ENCODE measurements at regions not wholly inside any gene's neighbourhood (a gene's known extent, or its start where the extent isn't known, plus 50 kb on each side); places are given as distances from the start of the nearest gene placed in this dataset.

DNA sequence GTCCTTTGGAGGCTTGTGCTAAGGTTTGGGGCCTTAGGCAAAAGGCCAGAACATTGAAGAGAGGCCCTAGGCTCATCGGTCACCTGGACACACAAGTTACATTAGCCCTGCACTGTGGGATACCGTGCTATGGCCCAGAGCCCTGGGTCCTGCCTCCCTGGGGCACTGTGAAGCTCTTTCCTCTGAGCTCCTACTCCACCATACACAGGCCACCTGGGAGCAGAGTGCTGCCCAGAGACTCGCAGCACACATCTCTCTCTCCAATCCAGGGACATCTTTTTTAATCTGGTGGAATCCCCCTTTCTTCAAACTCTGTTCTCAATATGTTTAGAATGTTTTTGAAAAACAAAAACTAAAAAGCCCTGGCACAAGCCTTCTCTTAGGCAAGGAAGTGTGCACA lies 314.2 kb upstream of the RGS6 start:
- TF ChIP-seq, protein P1, sequence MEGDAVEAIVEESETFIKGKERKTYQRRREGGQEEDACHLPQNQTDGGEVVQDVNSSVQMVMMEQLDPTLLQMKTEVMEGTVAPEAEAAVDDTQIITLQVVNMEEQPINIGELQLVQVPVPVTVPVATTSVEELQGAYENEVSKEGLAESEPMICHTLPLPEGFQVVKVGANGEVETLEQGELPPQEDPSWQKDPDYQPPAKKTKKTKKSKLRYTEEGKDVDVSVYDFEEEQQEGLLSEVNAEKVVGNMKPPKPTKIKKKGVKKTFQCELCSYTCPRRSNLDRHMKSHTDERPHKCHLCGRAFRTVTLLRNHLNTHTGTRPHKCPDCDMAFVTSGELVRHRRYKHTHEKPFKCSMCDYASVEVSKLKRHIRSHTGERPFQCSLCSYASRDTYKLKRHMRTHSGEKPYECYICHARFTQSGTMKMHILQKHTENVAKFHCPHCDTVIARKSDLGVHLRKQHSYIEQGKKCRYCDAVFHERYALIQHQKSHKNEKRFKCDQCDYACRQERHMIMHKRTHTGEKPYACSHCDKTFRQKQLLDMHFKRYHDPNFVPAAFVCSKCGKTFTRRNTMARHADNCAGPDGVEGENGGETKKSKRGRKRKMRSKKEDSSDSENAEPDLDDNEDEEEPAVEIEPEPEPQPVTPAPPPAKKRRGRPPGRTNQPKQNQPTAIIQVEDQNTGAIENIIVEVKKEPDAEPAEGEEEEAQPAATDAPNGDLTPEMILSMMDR (IDR thresholded peaks at IDR 0.05), result no peak
- no peak for TF ChIP-seq POLR2A (IDR thresholded peaks at IDR 0.05)
